DLD1 (cell line): ENCODE measurements at regions not wholly inside any gene's neighbourhood (a gene's known extent, or its start where the extent isn't known, plus 50 kb on each side); places are given as distances from the start of the nearest gene placed in this dataset.
"Not testable (repeated sequence)": the region's sequence is repeated elsewhere in the genome, so short reads cannot be mapped to it uniquely, and the experiment has no call there.

Experiments used
- in situ Hi-C: cut with HindIII; loops from 2 replicates; pipeline ENCODE4 v1.10.0; 2017; ENCODE audit warnings: low sequenced_read_pairs

GRCh38 chr3:171548917-171549316 lies 88.7 kb upstream of the TNIK start:
- in situ Hi-C loops = no loop called here

DNA sequence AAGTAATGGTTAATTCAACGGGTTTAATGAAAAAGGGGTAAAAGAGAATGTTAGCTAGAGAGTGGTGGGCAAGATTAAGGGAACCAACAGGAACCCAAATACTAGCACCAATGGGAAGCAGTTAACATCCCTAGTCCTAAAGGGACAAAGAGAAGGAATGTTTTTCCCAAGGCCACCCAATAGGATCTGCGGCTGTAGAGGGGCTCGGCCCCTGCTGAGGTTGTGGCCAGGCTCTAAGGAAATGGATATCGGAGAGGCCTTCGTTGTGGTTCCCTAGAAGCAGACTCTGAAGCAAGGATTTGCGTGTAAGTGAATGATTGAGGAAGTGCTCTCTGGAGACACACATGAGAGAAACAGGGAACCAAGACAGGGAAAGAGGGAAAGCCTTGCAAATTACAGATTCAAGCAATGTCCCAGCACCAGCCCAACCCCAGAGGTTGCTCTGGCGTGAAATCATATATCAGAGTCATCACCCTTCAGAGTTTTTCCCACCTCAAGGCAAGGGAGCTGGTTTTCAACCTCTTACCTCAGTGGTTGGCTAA lies 83.6 kb upstream of the TNIK start:
- in situ Hi-C loops = no loop called here

- in situ Hi-C loops = no loop called here
These were observed 82.8 kb upstream of the TNIK start for GRCh38 chr3:171542976-171543375.

DNA sequence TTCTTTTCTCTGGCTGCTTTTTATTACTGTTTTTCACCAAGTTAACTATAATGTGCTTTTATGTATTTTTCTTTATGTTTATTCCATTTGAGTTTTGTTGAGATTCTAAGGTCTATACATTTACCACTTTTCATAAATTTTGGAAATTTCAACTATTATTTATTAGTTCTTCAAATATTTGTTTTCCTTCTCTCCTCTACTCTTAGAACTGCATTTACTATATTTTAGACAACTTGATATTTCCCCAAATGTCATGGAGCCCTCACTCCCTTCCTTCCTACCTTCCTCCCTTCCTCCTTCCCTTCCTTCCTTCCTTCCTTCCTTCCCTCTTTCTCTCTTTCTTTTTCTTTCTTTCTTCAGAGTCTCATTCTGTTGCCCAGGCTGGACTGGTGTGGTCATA lies 81.4 kb upstream of the TNIK start:
- in situ Hi-C loops = no loop called here

DNA sequence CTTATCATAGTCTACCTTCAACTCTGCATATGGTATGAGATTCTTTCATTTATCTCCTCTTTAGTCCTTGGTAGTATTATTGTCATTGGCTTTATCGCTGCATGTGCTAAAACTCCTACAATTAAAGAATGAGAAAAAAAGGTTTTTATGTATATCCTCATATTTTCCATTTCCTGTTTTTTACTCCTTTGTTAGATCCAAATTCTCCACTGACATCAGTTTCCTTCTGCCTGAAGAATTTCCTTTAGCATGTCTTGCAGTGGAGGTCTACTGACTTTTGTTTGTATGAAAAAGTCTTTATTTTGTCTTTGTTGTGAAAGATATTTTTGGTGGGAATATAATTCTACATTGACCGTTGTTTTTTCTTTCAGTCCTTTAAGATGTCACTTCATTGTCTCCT lies 81.0 kb upstream of the TNIK start:
- in situ Hi-C loops = no loop called here

DNA sequence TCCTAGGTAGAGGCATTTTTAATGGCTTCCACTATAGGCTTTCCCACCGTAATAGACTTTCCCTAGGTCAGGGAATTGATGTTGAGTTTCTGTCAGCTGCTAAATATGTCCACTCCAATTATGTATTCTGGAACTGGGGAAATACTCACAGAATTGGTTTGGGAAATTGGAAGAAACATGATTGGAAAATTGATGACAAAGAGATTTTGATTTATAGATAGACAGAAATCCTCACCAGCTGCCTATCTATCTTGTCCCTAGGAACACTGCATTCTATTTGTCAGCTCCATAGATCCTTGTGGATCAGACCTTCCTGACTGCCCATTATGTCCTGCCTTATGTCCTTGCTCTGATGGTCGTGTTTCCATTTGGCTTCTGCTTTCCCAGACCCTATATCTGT lies 75.6 kb upstream of the TNIK start:
- in situ Hi-C loops = loop anchor here (5.0 kb wide), 1 partner anchor 73 kb away; the partner anchor contains the start of gene TNIK

DNA sequence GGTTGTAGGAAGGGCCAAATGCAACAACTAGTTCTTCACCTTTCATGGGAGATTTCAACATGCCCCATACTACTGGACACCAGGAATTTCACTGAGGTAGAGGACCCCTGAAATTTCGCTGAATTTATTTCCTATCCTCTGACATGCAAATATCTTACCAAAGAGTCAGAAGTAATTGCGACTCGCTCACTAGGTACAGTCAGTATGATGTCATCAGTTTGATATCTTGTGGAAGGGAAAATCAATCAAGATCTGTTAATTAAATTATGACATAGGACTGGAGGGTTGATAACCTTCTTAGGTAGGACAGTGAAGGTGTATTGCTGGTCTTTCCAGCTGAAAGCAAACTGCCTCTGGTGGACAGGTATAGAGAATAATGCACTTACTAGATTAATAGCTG lies 74.9 kb upstream of the TNIK start:
- in situ Hi-C loops = loop anchor here (5.0 kb wide), 1 partner anchor 73 kb away; the partner anchor contains the start of gene TNIK

DNA sequence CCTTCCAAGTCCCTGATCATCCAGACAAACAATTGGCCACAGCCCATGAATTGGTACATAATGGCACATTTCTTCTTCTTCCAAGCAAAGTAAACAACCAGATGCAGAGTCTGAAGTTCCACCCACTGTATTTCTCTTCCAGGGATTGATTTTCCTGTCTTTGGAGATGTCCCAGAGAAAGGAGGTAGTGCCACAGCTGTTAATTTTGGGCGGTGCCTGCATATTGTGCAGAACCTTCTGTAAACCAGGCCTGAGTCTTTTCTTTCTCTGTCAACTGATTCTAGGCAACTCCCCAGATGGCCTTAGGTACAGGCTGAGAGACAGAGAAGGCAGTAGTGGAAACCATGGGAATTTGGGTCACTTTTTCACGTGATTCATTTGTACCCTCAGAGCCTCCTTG lies 73.5 kb upstream of the TNIK start:
- in situ Hi-C loops = no loop called here

GRCh38 chr3:171532294-171532693 lies 72.1 kb upstream of the TNIK start:
- in situ Hi-C loops = no loop called here

DNA sequence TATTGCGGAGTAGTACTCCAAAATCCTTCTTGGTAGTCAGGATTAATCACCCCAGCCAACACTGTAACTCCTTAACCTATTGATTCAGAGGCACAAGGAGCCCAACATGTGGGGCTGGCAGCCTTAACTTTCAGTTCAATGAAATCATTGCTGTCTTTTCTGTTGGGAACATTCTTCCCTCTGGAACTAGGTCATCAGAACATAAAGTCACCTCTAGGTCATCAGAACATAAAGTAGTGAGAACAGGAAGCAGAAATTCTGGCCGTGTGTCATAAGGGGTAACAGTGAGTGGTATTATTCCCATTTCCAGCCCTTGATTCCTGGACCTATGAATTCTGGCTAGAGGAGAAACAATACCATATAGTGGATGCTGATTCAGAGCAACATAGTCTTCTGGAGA lies 71.5 kb upstream of the TNIK start:
- in situ Hi-C loops = no loop called here

GRCh38 chr3:171528102-171528501 lies 67.9 kb upstream of the TNIK start:
- in situ Hi-C loops = no loop called here

DNA sequence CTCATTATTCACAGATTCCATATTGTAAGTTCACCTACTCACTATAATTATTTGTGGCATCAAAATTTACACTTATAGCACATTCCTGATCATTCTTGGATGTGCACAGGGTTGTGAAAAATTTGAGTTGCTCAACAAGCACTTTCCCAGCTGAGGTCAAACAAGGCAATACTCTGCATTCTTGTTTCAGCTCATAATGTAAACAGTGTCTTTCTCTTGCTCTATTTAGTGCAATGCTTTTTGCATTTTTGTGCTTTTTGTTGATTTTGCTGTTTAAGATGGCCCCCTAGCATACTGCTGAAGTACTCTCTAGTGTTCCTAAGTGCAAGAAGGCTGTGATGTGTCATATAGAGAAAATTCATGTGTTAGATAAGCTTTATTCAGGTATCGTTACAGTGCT lies 66.7 kb upstream of the TNIK start:
- in situ Hi-C loops = no loop called here

GRCh38 chr3:171526146-171526545 lies 65.9 kb upstream of the TNIK start:
- in situ Hi-C loops = no loop called here

DNA sequence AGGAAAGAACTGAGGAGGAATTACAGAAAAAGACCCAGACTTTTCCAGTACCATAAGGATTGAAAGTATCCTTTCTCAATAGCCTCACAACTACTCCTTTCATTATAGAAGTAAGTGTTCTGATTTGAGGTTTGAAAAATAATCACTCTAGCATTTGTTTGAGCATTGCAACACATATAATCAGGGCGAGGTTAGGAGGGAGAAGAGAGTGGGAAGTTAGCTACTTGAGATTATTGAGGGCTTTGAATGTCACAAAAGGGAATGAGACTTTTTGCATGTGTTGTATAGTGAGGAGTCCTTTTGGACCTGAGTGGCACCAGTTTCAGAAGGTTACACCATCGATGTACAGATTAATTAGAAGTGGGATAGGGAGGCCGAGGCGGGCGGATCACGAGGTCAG lies 65.2 kb upstream of the TNIK start:
- in situ Hi-C loops = no loop called here

- in situ Hi-C loops = no loop called here
These were observed 64.7 kb upstream of the TNIK start for GRCh38 chr3:171524921-171525310.

DNA sequence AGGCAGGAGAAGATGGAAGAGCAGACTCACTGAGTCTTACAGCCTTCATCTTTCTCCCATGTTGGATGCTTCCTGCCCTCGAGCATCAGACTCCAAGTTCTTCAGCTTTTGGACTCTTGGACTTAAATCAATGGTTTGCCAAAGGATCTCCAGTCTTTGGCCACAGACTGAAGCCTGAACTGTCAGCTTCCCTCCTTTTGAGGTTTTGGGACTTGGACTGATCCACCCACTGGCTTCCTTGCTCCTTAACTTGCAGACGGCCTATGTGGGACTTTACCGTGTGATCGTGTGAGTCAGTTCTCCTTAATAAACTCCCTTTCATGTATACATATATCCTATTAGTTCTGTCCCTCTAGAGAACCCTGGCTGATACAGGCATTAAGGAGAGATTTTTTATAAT lies 62.4 kb upstream of the TNIK start:
- in situ Hi-C loops = no loop called here

DNA sequence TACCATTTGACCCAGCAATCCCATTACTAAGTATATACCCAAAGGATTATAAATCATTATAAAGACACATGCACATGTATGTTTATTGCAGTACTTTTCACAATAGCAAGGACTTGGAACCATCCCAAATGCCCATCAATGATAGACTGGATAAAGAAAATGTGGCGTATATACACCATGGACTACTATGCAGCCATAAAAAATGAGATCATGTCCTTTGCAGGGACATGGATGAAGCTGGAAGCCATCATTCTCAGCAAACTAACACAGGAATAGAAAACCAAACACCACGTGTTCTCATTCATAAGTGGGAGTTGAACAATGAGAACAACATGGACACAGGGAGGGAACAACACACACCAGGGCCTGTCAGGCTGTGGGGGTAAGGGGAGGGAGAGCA lies 59.2 kb upstream of the TNIK start:
- in situ Hi-C loops = not testable (repeated sequence)

- in situ Hi-C loops = no loop called here
These were observed 56.6 kb upstream of the TNIK start for GRCh38 chr3:171516765-171517164.

GRCh38 chr3:171514466-171514865 lies 54.3 kb upstream of the TNIK start:
- in situ Hi-C loops = no loop called here

- in situ Hi-C loops = no loop called here
These were observed 51.2 kb upstream of the TNIK start for GRCh38 chr3:171511450-171511849.
